ENCODE measurements at regions not wholly inside any gene's neighbourhood (a gene's known extent, or its start where the extent isn't known, plus 50 kb on each side); places are given as distances from the start of the nearest gene placed in this dataset.
A peak's percentile ranks its signal among the peaks of the same experiment; 100 is the strongest.

GRCh38 chr1:147084273-147085096, 87.8 kb downstream of the PRKAB2 start (continued):
- TF ChIP-seq USF1 (CRISPR knock-in tag; IDR thresholded peaks at IDR 0.05), result peak; percentile 76
- TF ChIP-seq ZBTB21 (CRISPR knock-in tag; IDR thresholded peaks at IDR 0.05; ENCODE audit: borderline replicate concordance), result no peak
- 0 out of 2 replicates have a peak, but pooled peaks have one; percentile 91 for TF ChIP-seq CBFB (CRISPR knock-in tag; IDR thresholded peaks at IDR 0.05; ENCODE audit: low read depth)

GRCh38 chr1:147083919-147084272, 88.4 kb downstream of the PRKAB2 start:
- DNase-seq (ENCODE audit: low spot score), result peak; percentile 40
- Mint-ChIP-seq H3K27ac (peak overlapping the region; percentile 100), H3K4me3 (peak overlapping the region; percentile 95), H3K9me3 (peaks cover 8% of the 10 kb centered on the region), H3K4me1 (peaks cover 28% of the 10 kb centered on the region), H3K27me3 (ENCODE audit: low read depth) (peaks cover 72% of the 10 kb centered on the region), H3K36me3 (peaks cover 6% of the 10 kb centered on the region; the same call in 1 of the 2 replicates)
- TF ChIP-seq MYBL2 (CRISPR knock-in tag; IDR thresholded peaks at IDR 0.05), result no peak
- no peak for TF ChIP-seq ELF4 (CRISPR knock-in tag; IDR thresholded peaks at IDR 0.05; ENCODE audit: low read depth)
- TF ChIP-seq TP53 (CRISPR knock-in tag; IDR thresholded peaks at IDR 0.05), result no peak
- no peak for TF ChIP-seq ZNF219 (CRISPR knock-in tag; IDR thresholded peaks at IDR 0.05; ENCODE audit: borderline replicate concordance)
- TF ChIP-seq NR1H2 (CRISPR knock-in tag; IDR thresholded peaks at IDR 0.05), result no peak
- no peak for TF ChIP-seq IRF1 (CRISPR knock-in tag; IDR thresholded peaks at IDR 0.05)
- TF ChIP-seq SMAD4 (CRISPR knock-in tag; IDR thresholded peaks at IDR 0.05), result no peak
- TF ChIP-seq ZSCAN18 (CRISPR knock-in tag; IDR thresholded peaks at IDR 0.05), result no peak
- no peak for TF ChIP-seq HMGXB4 (CRISPR knock-in tag; IDR thresholded peaks at IDR 0.05)
- no peak for TF ChIP-seq TEAD4 (CRISPR knock-in tag; IDR thresholded peaks at IDR 0.05)
- no peak for TF ChIP-seq ATF6 (CRISPR knock-in tag; IDR thresholded peaks at IDR 0.05)
- no peak for TF ChIP-seq ZNF138 (CRISPR knock-in tag; conservative IDR thresholded peaks at IDR 0.05)
- no peak for TF ChIP-seq JUN (CRISPR knock-in tag; IDR thresholded peaks at IDR 0.05)
- POLR2A ChIA-PET, result interaction anchor here (0.5 to 1.9 kb wide), 15 partner anchors 8 to 697 kb away, joined by 3 to 19 read pairs (median 3); partner anchors contain the start of genes CHD1L and PRKAB2
- CTCF ChIA-PET, result interaction anchor here (1.1 to 2.1 kb wide), 2 partner anchors 158 to 167 kb away, joined by 3 to 9 read pairs; partner anchors contain the start of gene CHD1L
- peak; percentile 12 for ATAC-seq
